ENCODE measurements at regions not wholly inside any gene's neighbourhood (a gene's known extent, or its start where the extent isn't known, plus 50 kb on each side); places are given as distances from the start of the nearest gene placed in this dataset.
"Not testable (repeated sequence)": the region's sequence is repeated elsewhere in the genome, so short reads cannot be mapped to it uniquely, and the experiment has no call there.

DNA sequence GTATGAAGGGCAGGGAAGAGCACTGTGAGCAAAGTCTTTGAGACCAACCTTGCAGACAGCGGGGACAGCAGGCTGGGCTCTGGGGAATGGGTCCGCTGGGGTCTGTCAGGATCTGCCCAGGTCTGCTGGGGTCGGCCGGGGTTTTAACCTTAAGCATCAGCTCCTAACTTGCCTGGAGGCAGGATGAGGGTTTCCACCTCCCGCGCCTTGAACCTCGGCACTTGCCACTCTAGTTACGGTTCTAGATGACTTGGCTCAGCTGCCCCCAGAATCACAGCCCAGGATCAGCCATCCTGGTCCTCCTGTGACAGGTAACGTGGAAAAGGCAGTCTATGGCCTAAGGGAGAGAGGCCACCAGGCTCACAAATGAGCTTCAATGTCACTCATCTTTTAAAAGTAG lies 50.4 kb upstream of the CACUL1 start:
- Histone ChIP-seq H3K9ac (ENCODE audit: low read length) (no peak overlapping the region), H3K4me3 (ENCODE audit: low read length) (no peak overlapping the region), H3K27ac (ENCODE audit: low read depth, low read length) (no peak overlapping the region), H3K4me1 (ENCODE audit: control insufficient read depth, insufficient read depth, low read length) (no peaks in the 10 kb centered on the region), H3K27me3 (ENCODE audit: control insufficient read depth, insufficient read depth, low read length) (no peaks in the 10 kb centered on the region), H3K36me3 (ENCODE audit: control insufficient read depth, insufficient read depth, low read length) (no peaks in the 10 kb centered on the region)

- H3K9ac ChIP-seq (ENCODE audit: low read length): no peak overlapping the region
- no peak overlapping the region for H3K4me3 ChIP-seq (ENCODE audit: low read length)
- H3K27ac ChIP-seq (ENCODE audit: low read depth, low read length): no peak overlapping the region
- H3K27me3 ChIP-seq (ENCODE audit: control insufficient read depth, insufficient read depth, low read length): no peaks in the 10 kb centered on the region
- no peaks in the 10 kb centered on the region for H3K36me3 ChIP-seq (ENCODE audit: control insufficient read depth, insufficient read depth, low read length)
- H3K4me1 ChIP-seq (ENCODE audit: control insufficient read depth, insufficient read depth, low read length): no peaks in the 10 kb centered on the region
Measured at GRCh38 chr10:118807512-118808305, 52.9 kb upstream of the CACUL1 start.

GRCh38 chr10:118808601-118809356 lies 54.0 kb upstream of the CACUL1 start:
- H3K4me1 ChIP-seq (ENCODE audit: control insufficient read depth, insufficient read depth, low read length): no peaks in the 10 kb centered on the region
- no peak overlapping the region for H3K9ac ChIP-seq (ENCODE audit: low read length)
- no peak overlapping the region for H3K27ac ChIP-seq (ENCODE audit: low read depth, low read length)
- H3K36me3 ChIP-seq (ENCODE audit: control insufficient read depth, insufficient read depth, low read length): no peaks in the 10 kb centered on the region
- no peak overlapping the region for H3K4me3 ChIP-seq (ENCODE audit: low read length)
- H3K27me3 ChIP-seq (ENCODE audit: control insufficient read depth, insufficient read depth, low read length): no peaks in the 10 kb centered on the region

DNA sequence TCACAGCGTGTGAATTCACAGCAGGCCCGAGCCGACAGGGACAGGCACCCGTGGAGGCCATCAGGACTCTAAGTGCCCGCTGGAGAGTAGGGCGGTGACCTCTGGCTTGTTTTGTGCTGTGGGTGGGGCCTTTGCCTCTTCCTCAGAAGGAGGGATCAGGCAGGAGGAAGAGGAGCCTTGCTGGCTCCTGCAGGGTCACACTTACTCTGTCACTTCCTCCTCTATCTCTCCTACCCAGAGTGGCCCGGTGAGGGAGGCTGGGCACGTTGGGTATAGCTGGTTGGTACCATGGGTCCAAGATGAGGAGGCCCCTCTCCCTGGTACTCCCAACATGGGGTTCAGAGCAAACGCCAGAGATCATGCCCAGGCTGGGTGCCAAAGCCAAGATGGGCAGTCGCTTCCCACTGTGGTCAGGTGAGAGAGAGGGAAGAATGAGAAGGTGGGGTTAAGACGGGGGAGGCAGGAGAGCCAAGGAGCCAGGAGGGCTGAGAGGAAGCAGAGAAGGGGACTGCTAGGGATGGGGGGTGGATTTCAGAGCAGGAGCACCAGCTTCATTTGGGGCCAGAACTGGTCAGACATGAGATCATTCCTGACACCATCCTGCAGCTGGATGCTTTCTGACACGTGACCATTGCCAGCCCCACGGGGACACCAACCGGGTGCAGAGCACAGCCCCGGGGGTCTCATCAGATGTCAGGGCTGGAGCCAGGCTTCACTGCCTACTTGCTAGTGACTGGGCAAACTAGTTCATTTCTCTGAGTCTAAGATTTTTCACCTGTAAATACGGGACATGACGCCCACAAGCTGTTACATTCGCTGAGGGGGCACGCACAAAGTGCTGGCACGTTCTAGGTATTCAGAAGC lies 54.8 kb upstream of the CACUL1 start:
- Histone ChIP-seq H3K27me3 (ENCODE audit: control insufficient read depth, insufficient read depth, low read length) (no peaks in the 10 kb centered on the region), H3K4me1 (ENCODE audit: control insufficient read depth, insufficient read depth, low read length) (no peaks in the 10 kb centered on the region), H3K4me3 (ENCODE audit: low read length) (no peak overlapping the region), H3K9ac (ENCODE audit: low read length) (no peak overlapping the region), H3K36me3 (ENCODE audit: control insufficient read depth, insufficient read depth, low read length) (no peaks in the 10 kb centered on the region), H3K27ac (ENCODE audit: low read depth, low read length) (no peak overlapping the region)

DNA sequence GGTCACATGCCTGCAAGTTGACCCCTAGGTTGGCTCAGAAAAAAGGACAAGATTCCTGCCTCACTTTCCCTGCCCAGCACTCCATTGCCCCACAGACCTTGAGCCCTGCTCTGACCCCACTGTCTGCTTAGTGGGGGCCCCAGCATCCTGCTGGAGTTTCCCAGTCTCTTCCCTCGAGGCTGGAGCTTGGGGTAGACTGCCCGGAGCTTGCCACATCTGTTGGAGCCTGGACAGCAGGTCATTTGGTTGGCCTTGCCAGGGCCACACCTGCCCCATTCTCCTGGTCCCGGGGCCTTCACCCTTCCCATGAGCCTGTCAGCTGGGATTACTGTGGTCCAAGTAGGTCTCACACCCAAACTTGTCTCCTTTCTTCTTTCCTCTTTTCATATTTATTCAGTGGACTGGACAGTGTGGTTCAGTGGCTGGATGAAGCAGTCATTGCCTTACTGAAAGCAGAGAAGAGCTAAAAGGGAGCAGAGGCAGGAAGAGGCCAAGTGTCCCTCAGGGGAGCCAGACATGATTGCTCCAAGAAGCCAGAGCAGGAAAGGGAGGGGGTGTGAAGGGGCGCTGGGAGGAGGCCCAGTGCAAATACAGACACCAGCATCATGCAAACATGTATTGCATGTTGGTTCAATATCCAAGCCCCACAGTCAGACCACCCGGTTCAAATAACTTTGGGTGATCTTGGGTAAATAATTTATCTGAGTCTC lies 56.2 kb upstream of the CACUL1 start:
- H3K27ac ChIP-seq (ENCODE audit: low read depth, low read length): no peak overlapping the region
- no peak overlapping the region for H3K4me3 ChIP-seq (ENCODE audit: low read length)
- no peak overlapping the region for H3K9ac ChIP-seq (ENCODE audit: low read length)

GRCh38 chr10:118811675-118812392 lies 57.1 kb upstream of the CACUL1 start:
- Histone ChIP-seq H3K9ac (ENCODE audit: low read length) (no peak overlapping the region), H3K36me3 (ENCODE audit: control insufficient read depth, insufficient read depth, low read length) (no peaks in the 10 kb centered on the region), H3K4me1 (ENCODE audit: control insufficient read depth, insufficient read depth, low read length) (no peaks in the 10 kb centered on the region), H3K27ac (ENCODE audit: low read depth, low read length) (no peak overlapping the region), H3K4me3 (ENCODE audit: low read length) (no peak overlapping the region), H3K27me3 (ENCODE audit: control insufficient read depth, insufficient read depth, low read length) (no peaks in the 10 kb centered on the region)

More for the DNA sequence above, 56.2 kb upstream of the CACUL1 start:
- Histone ChIP-seq H3K4me1 (ENCODE audit: control insufficient read depth, insufficient read depth, low read length) (no peaks in the 10 kb centered on the region), H3K27me3 (ENCODE audit: control insufficient read depth, insufficient read depth, low read length) (no peaks in the 10 kb centered on the region), H3K36me3 (ENCODE audit: control insufficient read depth, insufficient read depth, low read length) (no peaks in the 10 kb centered on the region)

GRCh38 chr10:118812393-118812740 lies 57.6 kb upstream of the CACUL1 start:
- H3K4me1 ChIP-seq (ENCODE audit: control insufficient read depth, insufficient read depth, low read length): no peaks in the 10 kb centered on the region
- H3K27me3 ChIP-seq (ENCODE audit: control insufficient read depth, insufficient read depth, low read length): no peaks in the 10 kb centered on the region
- no peaks in the 10 kb centered on the region for H3K36me3 ChIP-seq (ENCODE audit: control insufficient read depth, insufficient read depth, low read length)
- no peak overlapping the region for H3K27ac ChIP-seq (ENCODE audit: low read depth, low read length)
- H3K9ac ChIP-seq (ENCODE audit: low read length): no peak overlapping the region
- no peak overlapping the region for H3K4me3 ChIP-seq (ENCODE audit: low read length)

GRCh38 chr10:118813001-118813400 lies 58.2 kb upstream of the CACUL1 start:
- H3K36me3 ChIP-seq (ENCODE audit: control insufficient read depth, insufficient read depth, low read length); H3K27me3 ChIP-seq (ENCODE audit: control insufficient read depth, insufficient read depth, low read length): not testable (repeated sequence)

GRCh38 chr10:118816471-118817168 lies 61.9 kb upstream of the CACUL1 start:
- Histone ChIP-seq H3K4me1 (ENCODE audit: control insufficient read depth, insufficient read depth, low read length) (no peaks in the 10 kb centered on the region), H3K27ac (ENCODE audit: low read depth, low read length) (no peak overlapping the region), H3K36me3 (ENCODE audit: control insufficient read depth, insufficient read depth, low read length) (no peaks in the 10 kb centered on the region), H3K9ac (ENCODE audit: low read length) (no peak overlapping the region), H3K27me3 (ENCODE audit: control insufficient read depth, insufficient read depth, low read length) (no peaks in the 10 kb centered on the region), H3K4me3 (ENCODE audit: low read length) (no peak overlapping the region)

More at GRCh38 chr10:118813001-118813400, 58.2 kb upstream of the CACUL1 start:
- H3K9ac ChIP-seq (ENCODE audit: low read length); H3K4me1 ChIP-seq (ENCODE audit: control insufficient read depth, insufficient read depth, low read length); H3K4me3 ChIP-seq (ENCODE audit: low read length); H3K27ac ChIP-seq (ENCODE audit: low read depth, low read length): not testable (repeated sequence)

GRCh38 chr10:118817328-118818068 lies 62.7 kb upstream of the CACUL1 start:
- H3K9ac ChIP-seq (ENCODE audit: low read length): no peak overlapping the region
- H3K36me3 ChIP-seq (ENCODE audit: control insufficient read depth, insufficient read depth, low read length): no peaks in the 10 kb centered on the region
- H3K27ac ChIP-seq (ENCODE audit: low read depth, low read length): no peak overlapping the region
- H3K4me1 ChIP-seq (ENCODE audit: control insufficient read depth, insufficient read depth, low read length): no peaks in the 10 kb centered on the region
- no peak overlapping the region for H3K4me3 ChIP-seq (ENCODE audit: low read length)
- no peaks in the 10 kb centered on the region for H3K27me3 ChIP-seq (ENCODE audit: control insufficient read depth, insufficient read depth, low read length)

Data from rectal smooth muscle tissue (tissue), 1 donor.